ENCODE measurements at regions not wholly inside any gene's neighbourhood (a gene's known extent, or its start where the extent isn't known, plus 50 kb on each side); places are given as distances from the start of the nearest gene placed in this dataset.

DNA sequence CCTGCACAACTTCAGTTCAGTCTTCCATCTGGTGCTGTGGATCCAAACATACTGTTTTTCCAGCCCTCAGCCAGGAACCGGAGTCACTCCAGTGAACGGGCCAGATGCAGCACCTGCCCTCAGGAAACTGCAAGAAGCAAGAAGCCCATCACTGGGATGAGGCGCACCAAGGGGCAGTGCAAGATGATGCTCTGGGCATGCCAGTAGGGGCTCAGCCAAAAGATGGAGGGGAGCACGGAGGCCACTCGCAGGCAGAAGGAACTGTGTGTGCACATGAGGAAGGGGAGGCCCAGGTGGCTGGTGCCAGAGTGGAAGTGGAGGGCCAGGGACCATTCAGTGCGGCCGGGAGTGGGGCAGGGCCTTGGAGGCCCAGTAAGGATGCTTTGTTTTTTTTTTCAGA lies 161.7 kb upstream of the MAMLD1 start:
- TF ChIP-seq, protein P1, sequence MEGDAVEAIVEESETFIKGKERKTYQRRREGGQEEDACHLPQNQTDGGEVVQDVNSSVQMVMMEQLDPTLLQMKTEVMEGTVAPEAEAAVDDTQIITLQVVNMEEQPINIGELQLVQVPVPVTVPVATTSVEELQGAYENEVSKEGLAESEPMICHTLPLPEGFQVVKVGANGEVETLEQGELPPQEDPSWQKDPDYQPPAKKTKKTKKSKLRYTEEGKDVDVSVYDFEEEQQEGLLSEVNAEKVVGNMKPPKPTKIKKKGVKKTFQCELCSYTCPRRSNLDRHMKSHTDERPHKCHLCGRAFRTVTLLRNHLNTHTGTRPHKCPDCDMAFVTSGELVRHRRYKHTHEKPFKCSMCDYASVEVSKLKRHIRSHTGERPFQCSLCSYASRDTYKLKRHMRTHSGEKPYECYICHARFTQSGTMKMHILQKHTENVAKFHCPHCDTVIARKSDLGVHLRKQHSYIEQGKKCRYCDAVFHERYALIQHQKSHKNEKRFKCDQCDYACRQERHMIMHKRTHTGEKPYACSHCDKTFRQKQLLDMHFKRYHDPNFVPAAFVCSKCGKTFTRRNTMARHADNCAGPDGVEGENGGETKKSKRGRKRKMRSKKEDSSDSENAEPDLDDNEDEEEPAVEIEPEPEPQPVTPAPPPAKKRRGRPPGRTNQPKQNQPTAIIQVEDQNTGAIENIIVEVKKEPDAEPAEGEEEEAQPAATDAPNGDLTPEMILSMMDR (conservative IDR thresholded peaks at IDR 0.05; ENCODE audit: low read depth, low read length), result no peak
- no peak for TF ChIP-seq EZH2 (IDR thresholded peaks at IDR 0.05; ENCODE audit: low read length, unreplicated experiment)

All from PC-3 (cell line).